Keratinocyte (primary cell): ENCODE measurements at regions not wholly inside any gene's neighbourhood (a gene's known extent, or its start where the extent isn't known, plus 50 kb on each side); places are given as distances from the start of the nearest gene placed in this dataset.
A peak's percentile ranks its signal among the peaks of the same experiment; 100 is the strongest.

Experiments used
- DNase-seq: peaks from one replicate; pipeline ENCODE4 v3.0.0-alpha.2; 2011; ENCODE audit warnings: low read depth, missing footprints, low spot score
- FAIRE-seq: peaks from 2 replicates; lab custom pipeline; 2011; peaks lifted over from hg19 to GRCh38; lab: Jason Lieb, UNC
- H2AFZ ChIP-seq: 2 replicates; pipeline ENCODE4 v1.6.0; 2012; ENCODE audit warnings: low read length, control low read depth, inconsistent platforms; ENCODE audit not compliant: control insufficient read depth
- H3K27ac ChIP-seq: 2 replicates; pipeline ENCODE4 v1.5.1; 2011; ENCODE audit warnings: low read length; ENCODE audit not compliant: control insufficient read depth, insufficient read depth
- H3K27me3 ChIP-seq: 3 replicates; pipeline ENCODE4 v1.6.0; 2011; ENCODE audit warnings: low read length; ENCODE audit not compliant: control insufficient read depth, insufficient read depth; ENCODE audit errors: extremely low read depth
- H3K36me3 ChIP-seq, 2 experiments: 2 replicates in 1 of 2; 3 replicates in 1 of 2; pipeline ENCODE4 v1.5.1; 2011; ENCODE audit warnings: low read length in 2 of 2, mild to moderate bottlenecking in 1 of 2; ENCODE audit not compliant: control insufficient read depth in 2 of 2, insufficient read depth in 2 of 2; ENCODE audit errors: extremely low read depth in 1 of 2
- H3K4me1 ChIP-seq: 3 replicates; pipeline ENCODE4 v1.5.1; 2011; ENCODE audit warnings: low read length; ENCODE audit not compliant: control insufficient read depth, insufficient read depth; ENCODE audit errors: extremely low read depth
- H3K4me2 ChIP-seq: 3 replicates; pipeline ENCODE4 v1.6.0; 2011; ENCODE audit warnings: low read depth, low read length; ENCODE audit not compliant: control insufficient read depth, insufficient read depth; ENCODE audit errors: extremely low read depth
- H3K4me3 ChIP-seq, 3 experiments: fragments of 200-600 bp in 1 of 3; sonication (generic) in 1 of 3; 2 replicates in 2 of 3; 3 replicates in 1 of 3; pipeline ENCODE4 v1.5.1; 2011 to 2016; ENCODE audit warnings: low read length in 3 of 3, mild to moderate bottlenecking in 3 of 3, control low read depth in 2 of 3, inconsistent platforms in 1 of 3, low read depth in 1 of 3, mixed read lengths in 1 of 3, mixed run types in 1 of 3, moderate library complexity in 1 of 3; ENCODE audit not compliant: control insufficient read depth in 2 of 3, insufficient read depth in 2 of 3; ENCODE audit errors: extremely low read depth in 1 of 3
- H3K79me2 ChIP-seq: 2 replicates; pipeline ENCODE4 v1.6.0; 2012; ENCODE audit warnings: low read length; ENCODE audit not compliant: control insufficient read depth, insufficient read depth
- H3K9ac ChIP-seq: 3 replicates; pipeline ENCODE4 v1.6.0; 2011; ENCODE audit warnings: low read length; ENCODE audit not compliant: control insufficient read depth, insufficient read depth; ENCODE audit errors: extremely low read depth
- H3K9me1 ChIP-seq: 3 replicates; pipeline ENCODE4 v1.6.0; 2011; ENCODE audit warnings: low read length; ENCODE audit not compliant: control insufficient read depth, insufficient read depth; ENCODE audit errors: extremely low read depth
- H3K9me3 ChIP-seq: 2 replicates; pipeline ENCODE4 v1.5.1; 2012; ENCODE audit warnings: low read depth, low read length; ENCODE audit not compliant: control insufficient read depth
- H4K20me1 ChIP-seq: 3 replicates; pipeline ENCODE4 v1.6.0; 2011; ENCODE audit warnings: low read length; ENCODE audit not compliant: control insufficient read depth, insufficient read depth; ENCODE audit errors: extremely low read depth
- EZH2 ChIP-seq: IDR thresholded peaks from one replicate; pipeline ENCODE4 v1.6.1; 2012; ENCODE audit warnings: inconsistent platforms, mild to moderate bottlenecking, low read length, moderate library complexity
- dilution Hi-C: fragments of 300-500 bp; cut with MboI; formaldehyde crosslinking; loops from one replicate; pipeline ENCODE4 v1.7.0; 2020; ENCODE audit warnings: low sequenced_read_pairs; ENCODE audit not compliant: extremely low pct_ligation_motif_present
- TF ChIP-seq, protein P1 (sequence below), 3 experiments: IDR thresholded peaks in 1 of 3; conservative IDR thresholded peaks in 1 of 3; optimal IDR thresholded peaks in 1 of 3; 2 replicates in 2 of 3; 3 replicates in 1 of 3; pipeline versions ENCODE3 to v1.5.1; 2011; ENCODE audit warnings: low read length in 3 of 3, mild to moderate bottlenecking in 3 of 3, moderate library complexity in 2 of 3, control low read depth in 1 of 3, inconsistent platforms in 1 of 3; ENCODE audit not compliant: insufficient read depth in 2 of 3; ENCODE audit errors: extremely low read depth in 1 of 3

DNA sequence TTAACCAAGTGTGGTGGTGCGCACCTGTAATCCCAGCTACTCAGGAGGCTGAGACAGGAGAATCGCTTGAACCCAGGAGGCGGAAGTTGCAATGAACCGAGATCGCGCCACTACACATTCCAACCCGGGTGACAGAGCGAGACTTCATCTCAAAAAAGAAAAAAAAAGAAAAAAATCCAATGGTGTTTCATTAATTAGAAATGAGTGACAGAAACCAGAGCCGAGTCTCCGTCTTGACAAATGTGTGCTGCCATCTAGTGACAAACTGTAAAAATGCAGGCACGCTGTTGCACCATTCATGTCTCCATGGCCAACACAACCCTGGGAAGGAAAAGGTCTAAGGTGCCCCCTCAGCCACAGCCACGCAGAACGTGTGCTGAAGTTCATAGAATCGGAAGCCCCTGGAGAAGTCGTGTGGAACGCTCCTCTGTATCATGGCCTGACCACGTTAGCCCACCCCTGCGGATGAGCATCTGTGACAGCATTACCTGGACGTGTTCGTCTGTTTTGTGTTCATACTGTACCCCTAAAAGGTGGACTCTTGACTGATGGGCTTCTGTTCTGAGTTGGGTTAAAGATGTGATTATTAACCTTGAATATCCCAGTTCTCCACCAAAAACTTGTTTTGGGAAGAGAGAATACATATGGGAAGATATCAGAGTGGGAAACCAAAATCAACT lies 94.9 kb downstream of the LYZL2 start:
- TF ChIP-seq, protein P1, sequence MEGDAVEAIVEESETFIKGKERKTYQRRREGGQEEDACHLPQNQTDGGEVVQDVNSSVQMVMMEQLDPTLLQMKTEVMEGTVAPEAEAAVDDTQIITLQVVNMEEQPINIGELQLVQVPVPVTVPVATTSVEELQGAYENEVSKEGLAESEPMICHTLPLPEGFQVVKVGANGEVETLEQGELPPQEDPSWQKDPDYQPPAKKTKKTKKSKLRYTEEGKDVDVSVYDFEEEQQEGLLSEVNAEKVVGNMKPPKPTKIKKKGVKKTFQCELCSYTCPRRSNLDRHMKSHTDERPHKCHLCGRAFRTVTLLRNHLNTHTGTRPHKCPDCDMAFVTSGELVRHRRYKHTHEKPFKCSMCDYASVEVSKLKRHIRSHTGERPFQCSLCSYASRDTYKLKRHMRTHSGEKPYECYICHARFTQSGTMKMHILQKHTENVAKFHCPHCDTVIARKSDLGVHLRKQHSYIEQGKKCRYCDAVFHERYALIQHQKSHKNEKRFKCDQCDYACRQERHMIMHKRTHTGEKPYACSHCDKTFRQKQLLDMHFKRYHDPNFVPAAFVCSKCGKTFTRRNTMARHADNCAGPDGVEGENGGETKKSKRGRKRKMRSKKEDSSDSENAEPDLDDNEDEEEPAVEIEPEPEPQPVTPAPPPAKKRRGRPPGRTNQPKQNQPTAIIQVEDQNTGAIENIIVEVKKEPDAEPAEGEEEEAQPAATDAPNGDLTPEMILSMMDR (optimal IDR thresholded peaks at IDR 0.05 in 1 of 3, IDR thresholded peaks at IDR 0.05 in 1 of 3, conservative IDR thresholded peaks at IDR 0.05 in 1 of 3; ENCODE audit: extremely low read depth in 1 of 3, insufficient read depth in 2 of 3, low read length in 3 of 3), result peak; percentile 77 to 91 (median 85)
- no peak for TF ChIP-seq EZH2
- Histone ChIP-seq H3K79me2 (no peaks in the 10 kb centered on the region), H3K9me1 (no peaks in the 10 kb centered on the region), H3K4me2 (no peak overlapping the region), H3K27ac (no peak overlapping the region), H3K4me3 (no peak overlapping the region), H3K9me3 (no peaks in the 10 kb centered on the region), H3K9ac (no peak overlapping the region), H4K20me1 (no peaks in the 10 kb centered on the region), H3K36me3 (no peaks in the 10 kb centered on the region), H2AFZ (no peak overlapping the region), H3K27me3 (no peaks in the 10 kb centered on the region), H3K4me1 (peaks cover 3% of the 10 kb centered on the region)
- FAIRE-seq (peak; percentile 84), DNase-seq (no peak)
- dilution Hi-C loops, result no loop called here

DNA sequence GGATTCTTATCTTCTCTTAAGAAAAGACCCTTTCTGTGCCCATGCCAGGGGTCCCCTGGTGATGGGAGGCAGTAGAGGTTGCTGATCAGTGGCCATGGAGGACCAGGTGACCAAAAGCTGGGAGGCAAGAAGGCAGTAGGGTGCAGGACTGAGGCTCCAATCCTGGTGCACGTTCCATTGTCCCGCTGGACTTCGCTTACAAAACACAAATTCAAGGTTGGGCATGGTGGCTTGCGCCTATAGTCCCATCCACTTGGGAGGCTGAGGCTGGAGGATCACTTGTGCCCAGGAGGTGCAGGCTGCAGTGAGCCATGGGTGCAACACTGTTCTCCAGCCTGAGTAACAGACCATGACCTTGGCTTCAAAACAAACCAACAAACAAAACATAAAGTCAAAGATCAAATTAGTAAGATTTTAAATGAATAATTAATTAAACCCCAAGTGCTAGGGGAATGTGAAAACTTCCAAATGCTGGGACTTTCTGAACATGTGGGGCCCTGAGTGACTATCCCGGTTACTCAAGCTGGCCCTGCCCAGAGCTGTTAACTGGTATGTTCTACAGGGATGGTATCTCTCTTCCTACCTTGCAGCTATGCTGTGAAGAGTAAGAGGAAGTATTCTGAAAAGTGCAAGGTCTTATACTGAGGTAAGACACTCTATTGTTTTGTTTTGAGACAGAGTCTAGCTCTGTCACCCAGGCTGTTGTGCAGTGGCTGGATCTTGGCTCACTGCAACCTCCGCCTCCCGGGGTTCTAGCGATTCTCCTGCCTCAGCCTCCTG lies 97.6 kb downstream of the LYZL2 start:
- H3K27me3 ChIP-seq, result no peaks in the 10 kb centered on the region

More for the DNA sequence above, 97.6 kb downstream of the LYZL2 start:
- Histone ChIP-seq H3K36me3 (no peaks in the 10 kb centered on the region), H3K4me2 (no peak overlapping the region), H3K4me1 (no peaks in the 10 kb centered on the region), H4K20me1 (no peaks in the 10 kb centered on the region), H3K79me2 (no peaks in the 10 kb centered on the region), H2AFZ (no peak overlapping the region), H3K9me3 (no peaks in the 10 kb centered on the region), H3K9ac (no peak overlapping the region), H3K27ac (no peak overlapping the region), H3K4me3 (no peak overlapping the region), H3K9me1 (no peaks in the 10 kb centered on the region)
- DNase-seq (no peak), FAIRE-seq (no peak)
- dilution Hi-C loops, result no loop called here
- TF ChIP-seq EZH2, result no peak
- TF ChIP-seq, protein P1 (optimal IDR thresholded peaks at IDR 0.05 in 1 of 3, IDR thresholded peaks at IDR 0.05 in 1 of 3, conservative IDR thresholded peaks at IDR 0.05 in 1 of 3; ENCODE audit: extremely low read depth in 1 of 3, insufficient read depth in 2 of 3, low read length in 3 of 3), result no peak
